HEK293 (cell line): ENCODE measurements at regions not wholly inside any gene's neighbourhood (a gene's known extent, or its start where the extent isn't known, plus 50 kb on each side); places are given as distances from the start of the nearest gene placed in this dataset.

Experiments
- CTCF ChIA-PET: fragments of 350-600 bp; formaldehyde crosslinking; extraction: SDS; loops from one replicate; lab custom pipeline; 2021; ENCODE audit warnings: antibody characterized with exemption; lab: Yijun Ruan, JAX
- POLR2A ChIA-PET: fragments of 300-600 bp; formaldehyde crosslinking; extraction: SDS; loops from one replicate; lab custom pipeline; 2020; ENCODE audit warnings: antibody characterized with exemption, inconsistent platforms; lab: Yijun Ruan, JAX
- H3K27ac ChIP-seq: fragments of 200-500 bp; sonication (Bioruptor generic); 2 replicates; pipeline ENCODE4 v1.5.1; 2014; ENCODE audit warnings: low read depth, low read length, control low read depth, inconsistent platforms; ENCODE audit errors: extremely low read depth
- H3K36me3 ChIP-seq, 2 experiments: fragments of 200-500 bp in 1 of 2; sonication (Bioruptor generic) in 1 of 2; 1 replicate in 1 of 2; 2 replicates in 1 of 2; pipeline ENCODE4 v1.5.1; 2014 to 2017; ENCODE audit warnings: inconsistent platforms in 2 of 2, low read length in 2 of 2; ENCODE audit not compliant: control insufficient read depth in 2 of 2, insufficient read depth in 1 of 2
- H3K4me1 ChIP-seq: fragments of 200-500 bp; sonication (Bioruptor generic); 2 replicates; pipeline ENCODE4 v1.5.1; 2014; ENCODE audit warnings: mild to moderate bottlenecking, low read length, inconsistent platforms; ENCODE audit not compliant: control insufficient read depth, insufficient read depth
- H3K4me3 ChIP-seq: 2 replicates; pipeline ENCODE4 v1.5.1; 2011; ENCODE audit warnings: low read depth, mild to moderate bottlenecking, control low read depth, low read length, moderate library complexity
- H3K9me3 ChIP-seq: fragments of 200-500 bp; sonication (Bioruptor generic); 2 replicates; pipeline ENCODE4 v1.5.1; 2014; ENCODE audit warnings: low read depth, low read length, inconsistent platforms; ENCODE audit not compliant: control insufficient read depth, insufficient read depth
- BCL6B ChIP-seq: fragments of 450-650 bp; formaldehyde crosslinking; IDR thresholded peaks from 2 replicates; pipeline ENCODE4 v1.5.1; 2017; ENCODE audit warnings: missing biosample characterization, missing genetic modification characterization
- CTCF ChIP-seq: fragments of 450-650 bp; formaldehyde crosslinking; IDR thresholded peaks from 2 replicates; pipeline ENCODE4 v1.5.1; 2016; ENCODE audit warnings: missing biosample characterization, missing genetic modification characterization
- FEZF1 ChIP-seq: fragments of 450-650 bp; formaldehyde crosslinking; IDR thresholded peaks from 2 replicates; pipeline ENCODE4 v1.5.1; 2016; ENCODE audit warnings: missing biosample characterization, missing genetic modification characterization
- IKZF3 ChIP-seq: fragments of 450-650 bp; IDR thresholded peaks from 2 replicates; pipeline ENCODE4 v1.5.0; 2018; ENCODE audit warnings: missing biosample characterization, mild to moderate bottlenecking, missing genetic modification characterization, moderate library complexity
- INSM2 ChIP-seq: fragments of 450-650 bp; formaldehyde crosslinking; IDR thresholded peaks from 2 replicates; pipeline ENCODE4 v1.5.1; 2016; ENCODE audit warnings: missing biosample characterization, missing genetic modification characterization
- KLF17 ChIP-seq: fragments of 450-650 bp; formaldehyde crosslinking; IDR thresholded peaks from 2 replicates; pipeline ENCODE4 v1.5.1; 2016; ENCODE audit warnings: missing biosample characterization, missing genetic modification characterization
- KLF9 ChIP-seq: fragments of 450-650 bp; formaldehyde crosslinking; IDR thresholded peaks from 2 replicates; pipeline ENCODE4 v1.5.1; 2016; ENCODE audit warnings: missing biosample characterization, missing genetic modification characterization, low read depth
- MYNN ChIP-seq: fragments of 450-650 bp; formaldehyde crosslinking; IDR thresholded peaks from 2 replicates; pipeline ENCODE4 v1.5.1; 2016; ENCODE audit warnings: missing biosample characterization, missing genetic modification characterization, borderline replicate concordance
- PRDM1 ChIP-seq: fragments of 450-650 bp; formaldehyde crosslinking; IDR thresholded peaks from 2 replicates; pipeline ENCODE4; 2016; ENCODE audit warnings: missing biosample characterization, missing genetic modification characterization
- SP3 ChIP-seq: fragments of 450-650 bp; formaldehyde crosslinking; IDR thresholded peaks from 2 replicates; pipeline ENCODE4 v1.5.1; 2016; ENCODE audit warnings: missing biosample characterization, missing genetic modification characterization
- ZNF10 ChIP-seq: fragments of 450-650 bp; formaldehyde crosslinking; IDR thresholded peaks from 2 replicates; pipeline ENCODE4 v1.5.1; 2017; ENCODE audit warnings: missing biosample characterization, missing genetic modification characterization
- ZNF140 ChIP-seq: fragments of 450-650 bp; formaldehyde crosslinking; IDR thresholded peaks from 2 replicates; pipeline ENCODE4 v1.5.1; 2016; ENCODE audit warnings: missing biosample characterization, missing genetic modification characterization
- ZNF169 ChIP-seq: fragments of 450-650 bp; formaldehyde crosslinking; IDR thresholded peaks from 2 replicates; pipeline ENCODE4 v1.5.1; 2016; ENCODE audit warnings: missing biosample characterization, missing genetic modification characterization
- ZNF184 ChIP-seq: fragments of 450-650 bp; IDR thresholded peaks from 2 replicates; pipeline ENCODE4 v1.5.1; 2018; ENCODE audit warnings: missing biosample characterization, mild to moderate bottlenecking, missing genetic modification characterization
- ZNF24 ChIP-seq: fragments of 450-650 bp; formaldehyde crosslinking; IDR thresholded peaks from 2 replicates; pipeline ENCODE4 v1.5.1; 2016; ENCODE audit warnings: missing biosample characterization, missing genetic modification characterization
- ZNF266 ChIP-seq: fragments of 450-650 bp; formaldehyde crosslinking; IDR thresholded peaks from 2 replicates; pipeline ENCODE4 v1.5.1; 2016; ENCODE audit warnings: missing biosample characterization, missing genetic modification characterization, low read depth
- ZNF623 ChIP-seq: fragments of 450-650 bp; formaldehyde crosslinking; IDR thresholded peaks from 2 replicates; pipeline ENCODE4 v1.5.1; 2016; ENCODE audit warnings: missing biosample characterization, missing genetic modification characterization
- ZNF704 ChIP-seq: fragments of 450-650 bp; formaldehyde crosslinking; IDR thresholded peaks from 2 replicates; pipeline ENCODE4 v1.5.1; 2016; ENCODE audit warnings: missing biosample characterization, missing genetic modification characterization

GRCh38 chr10:60611291-60611747, 167.0 kb upstream of the CDK1 start (continued):
- TF ChIP-seq INSM2 (tag by site-specific recombination) = peak; percentile 79
- no peak for TF ChIP-seq ZNF266 (tag by site-specific recombination)
- TF ChIP-seq PRDM1 (tag by site-specific recombination) = peak; percentile 92
- 0 out of 2 replicates have a peak, but pooled peaks have one; percentile 20 for TF ChIP-seq KLF9 (tag by site-specific recombination)
- 0 out of 2 replicates have a peak, but pooled peaks have one; percentile 12 for TF ChIP-seq SP3 (tag by site-specific recombination)
- TF ChIP-seq ZNF24 (tag by site-specific recombination) = no peak
- no peak for TF ChIP-seq CTCF (tag by site-specific recombination)
- TF ChIP-seq BCL6B (tag by site-specific recombination) = no peak
- TF ChIP-seq MYNN (tag by site-specific recombination) = no peak
- TF ChIP-seq FEZF1 = no peak
- TF ChIP-seq ZNF10 (tag by site-specific recombination) = 0 out of 2 replicates have a peak, but pooled peaks have one; percentile 34
- TF ChIP-seq ZNF704 (tag by site-specific recombination) = no peak
- TF ChIP-seq IKZF3 = 0 out of 2 replicates have a peak, but pooled peaks have one; percentile 16
- TF ChIP-seq KLF17 (tag by site-specific recombination) = no peak
- peak; percentile 62; the same call in 1 of the 2 replicates for TF ChIP-seq ZNF184 (tag by site-specific recombination)
- no peak for TF ChIP-seq ZNF623

- ChIA-PET CTCF (no interaction called here), POLR2A (no interaction called here)
- no peaks in the 10 kb centered on the region for H3K9me3 ChIP-seq
Measured at GRCh38 chr10:60607372-60607771, 170.9 kb upstream of the CDK1 start.

More at GRCh38 chr10:60607372-60607771, 170.9 kb upstream of the CDK1 start:
- Histone ChIP-seq H3K36me3 (no peaks in the 10 kb centered on the region), H3K27ac (no peak overlapping the region), H3K4me1 (0 out of 2 replicates have a peak, but pooled peaks cover 6% of the 10 kb centered on the region), H3K4me3 (no peak overlapping the region)
- no peak for TF ChIP-seq ZNF169
- no peak for TF ChIP-seq ZNF140 (tag by site-specific recombination)
